Stimulated activated effector memory CD8-positive, alpha-beta T cell treated with anti-CD3 and anti-CD28 coated beads, Interleukin-12 subunit alpha, Interleukin-12 subunit beta, amount 100 ng/mL, for 72 hours (primary cell): ENCODE measurements at regions not wholly inside any gene's neighbourhood (a gene's known extent, or its start where the extent isn't known, plus 50 kb on each side); places are given as distances from the start of the nearest gene placed in this dataset.
"Not testable (repeated sequence)": the region's sequence is repeated elsewhere in the genome, so short reads cannot be mapped to it uniquely, and the experiment has no call there.

Experiments used
- ATAC-seq: fragments of 150-1000 bp; cut with Tn5 transposase; 2 replicates; pipeline ENCODE4 v1.10.0; 2021
- DNase-seq, 2 donors: peaks; one replicate each; pipeline ENCODE4 v3.0.0; 2021 to 2022; ENCODE audit warnings: low spot score in 2 of 2
- H3K27ac Mint-ChIP-seq: one replicate; pipeline ENCODE4 v1.8.0; 2022; ENCODE audit warnings: mild to moderate bottlenecking, mixed read lengths
- H3K36me3 Mint-ChIP-seq: one replicate; pipeline ENCODE4 v1.8.0; 2022; ENCODE audit warnings: mild to moderate bottlenecking, mixed read lengths
- H3K4me1 Mint-ChIP-seq: one replicate; pipeline ENCODE4 v1.8.0; 2022; ENCODE audit warnings: mixed read lengths
- H3K4me3 Mint-ChIP-seq: one replicate; pipeline ENCODE4 v1.8.0; 2022; ENCODE audit warnings: mild to moderate bottlenecking, mixed read lengths
- H3K9me3 Mint-ChIP-seq: one replicate; pipeline ENCODE4 v1.8.0; 2022; ENCODE audit warnings: mixed read lengths

DNA sequence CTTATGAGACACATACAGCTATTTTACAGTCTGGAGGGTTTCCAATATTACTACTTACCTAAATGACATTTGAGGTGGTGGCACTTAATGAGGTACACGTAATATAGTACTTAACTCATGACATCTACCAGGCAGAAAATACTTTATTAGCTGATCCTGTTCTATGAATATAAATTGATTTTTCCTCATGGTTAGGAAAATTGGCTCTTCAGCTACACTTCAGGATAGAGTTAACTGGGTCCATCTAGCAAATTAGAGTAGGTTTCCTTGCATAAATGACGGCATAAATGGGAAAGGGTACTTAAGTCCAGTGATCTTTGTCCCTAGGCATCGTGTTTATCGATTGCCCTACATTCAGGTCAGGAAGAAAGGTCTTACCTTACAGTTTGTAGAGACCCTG is 988.8 kb upstream of the TMPRSS15 start:
- DNase-seq, result no peak
- no peak overlapping the region for H3K27ac Mint-ChIP-seq
- H3K36me3 Mint-ChIP-seq, result no peaks in the 10 kb centered on the region
- H3K4me3 Mint-ChIP-seq, result no peak overlapping the region
- ATAC-seq, result no peak
- H3K9me3 Mint-ChIP-seq, result peaks cover 10% of the 10 kb centered on the region
- no peaks in the 10 kb centered on the region for H3K4me1 Mint-ChIP-seq

DNA sequence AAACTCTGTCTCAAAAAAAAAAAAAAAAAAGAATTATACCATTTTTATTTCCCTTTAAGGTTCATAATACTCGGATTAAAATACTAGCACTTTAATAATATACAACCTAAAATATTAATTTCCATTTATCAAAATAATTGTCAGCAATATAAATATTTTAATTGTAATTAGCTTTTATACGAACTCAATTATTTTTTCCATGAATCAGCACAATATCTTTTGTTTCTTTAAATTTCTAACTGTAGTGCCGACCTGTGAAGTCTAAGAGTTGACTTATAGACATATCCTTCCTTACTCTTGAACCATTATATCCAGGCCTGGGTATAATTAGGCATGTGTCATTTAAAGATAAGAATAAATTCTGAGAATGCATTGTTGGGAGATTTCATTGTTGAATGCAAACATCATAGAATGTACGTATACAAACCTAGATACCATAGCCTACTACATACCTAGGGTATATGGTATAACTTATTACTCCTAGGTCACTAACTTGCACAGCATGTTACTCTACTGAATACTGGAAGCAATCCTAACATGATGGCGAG is 996.7 kb upstream of the TMPRSS15 start:
- Mint-ChIP-seq H3K36me3 (no peaks in the 10 kb centered on the region), H3K9me3 (peaks cover 3% of the 10 kb centered on the region), H3K4me3 (no peak overlapping the region), H3K27ac (no peak overlapping the region), H3K4me1 (no peaks in the 10 kb centered on the region)
- ATAC-seq, result no peak
- DNase-seq, result no peak

DNA sequence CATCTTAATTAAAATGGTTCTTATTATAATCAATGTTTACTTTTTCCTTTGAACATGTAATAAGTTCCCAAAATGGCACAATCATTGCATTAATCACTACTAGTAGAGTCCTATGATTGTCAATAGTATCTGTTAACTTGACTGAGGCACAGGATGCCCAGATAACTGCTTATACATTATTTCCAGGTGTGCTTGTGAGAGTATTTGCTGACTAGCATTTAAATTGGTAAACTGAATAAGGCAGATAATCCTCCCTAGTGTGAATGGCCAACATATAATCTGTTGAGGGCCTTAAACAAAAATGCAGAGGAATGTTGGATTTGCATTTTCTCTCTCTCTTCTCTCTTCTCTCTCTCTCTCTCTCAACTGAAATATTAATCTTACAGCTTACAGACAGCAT is 999.3 kb upstream of the TMPRSS15 start:
- no peaks in the 10 kb centered on the region for H3K4me1 Mint-ChIP-seq
- H3K27ac Mint-ChIP-seq, result no peak overlapping the region
- no peak overlapping the region for H3K4me3 Mint-ChIP-seq
- DNase-seq (no peak), ATAC-seq (no peak)
- no peaks in the 10 kb centered on the region for H3K36me3 Mint-ChIP-seq
- H3K9me3 Mint-ChIP-seq, result peaks cover 3% of the 10 kb centered on the region

DNA sequence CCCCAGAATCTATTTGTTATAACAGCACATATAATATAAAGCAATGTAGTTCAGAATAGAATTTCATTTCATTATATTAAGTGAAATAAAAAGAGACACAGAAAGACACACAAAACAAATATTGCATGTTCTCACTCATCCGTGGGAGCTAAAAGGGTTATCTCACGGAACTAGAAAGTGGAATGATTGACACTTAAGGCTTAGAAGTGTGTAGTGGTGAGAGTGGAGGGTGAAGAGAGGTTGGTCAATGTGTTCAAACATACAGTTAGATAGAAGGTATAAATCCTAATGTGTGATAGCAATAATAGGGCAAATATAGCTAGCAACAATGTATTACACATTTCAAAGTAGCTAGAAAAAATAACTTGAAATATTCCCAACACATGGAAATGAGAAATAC is 1001.7 kb upstream of the TMPRSS15 start:
- Mint-ChIP-seq H3K4me3 (no peak overlapping the region), H3K9me3 (peaks cover 3% of the 10 kb centered on the region), H3K27ac (no peak overlapping the region), H3K4me1 (no peaks in the 10 kb centered on the region), H3K36me3 (no peaks in the 10 kb centered on the region)
- ATAC-seq (no peak), DNase-seq (no peak)

DNA sequence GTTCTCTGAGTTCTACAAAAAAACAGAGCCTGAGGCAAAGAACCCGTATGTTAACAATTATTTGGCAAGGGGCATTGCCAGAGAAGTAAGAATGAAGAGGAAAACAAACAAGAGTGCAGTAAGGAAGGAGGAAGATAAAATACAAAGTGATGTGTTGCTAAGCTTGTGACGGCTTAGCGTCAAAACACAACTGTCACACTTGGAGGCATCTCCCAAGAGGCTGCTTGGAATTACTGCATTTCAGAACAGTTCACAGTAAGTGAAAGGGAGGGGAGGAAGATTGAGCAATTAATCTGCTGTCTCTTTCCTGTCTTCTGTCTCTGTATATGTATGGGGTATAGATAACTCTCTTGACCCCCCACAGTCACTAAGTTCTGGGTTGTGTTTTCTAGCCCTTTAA is 1017.0 kb upstream of the TMPRSS15 start:
- no peak for DNase-seq
- ATAC-seq, result no peak
- no peaks in the 10 kb centered on the region for H3K4me1 Mint-ChIP-seq
- H3K4me3 Mint-ChIP-seq, result no peak overlapping the region
- no peaks in the 10 kb centered on the region for H3K36me3 Mint-ChIP-seq
- peaks cover 14% of the 10 kb centered on the region for H3K9me3 Mint-ChIP-seq
- no peak overlapping the region for H3K27ac Mint-ChIP-seq

DNA sequence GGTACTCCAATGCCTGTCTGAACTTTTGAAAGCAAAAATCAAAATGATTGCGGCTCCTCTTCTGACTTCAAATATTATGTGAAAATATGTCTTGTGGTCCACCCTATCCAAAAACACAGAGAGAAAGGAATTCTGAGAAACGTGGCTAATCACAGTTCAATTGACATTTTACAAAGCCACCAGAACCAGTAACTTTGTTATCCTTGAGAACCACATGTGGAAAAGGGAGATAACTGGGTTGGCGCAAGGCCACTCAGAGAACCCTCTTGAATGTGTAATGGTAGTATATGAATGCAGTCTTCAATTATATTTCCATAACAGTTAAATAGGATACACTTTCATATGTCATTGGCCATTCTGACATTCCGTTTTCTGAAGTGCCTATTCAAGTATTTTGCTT is 1030.0 kb upstream of the TMPRSS15 start:
- peaks cover 22% of the 10 kb centered on the region for H3K9me3 Mint-ChIP-seq
- ATAC-seq, result no peak
- no peak overlapping the region for H3K27ac Mint-ChIP-seq
- H3K36me3 Mint-ChIP-seq, result no peaks in the 10 kb centered on the region
- DNase-seq, result no peak
- H3K4me3 Mint-ChIP-seq, result no peak overlapping the region
- H3K4me1 Mint-ChIP-seq, result no peaks in the 10 kb centered on the region

DNA sequence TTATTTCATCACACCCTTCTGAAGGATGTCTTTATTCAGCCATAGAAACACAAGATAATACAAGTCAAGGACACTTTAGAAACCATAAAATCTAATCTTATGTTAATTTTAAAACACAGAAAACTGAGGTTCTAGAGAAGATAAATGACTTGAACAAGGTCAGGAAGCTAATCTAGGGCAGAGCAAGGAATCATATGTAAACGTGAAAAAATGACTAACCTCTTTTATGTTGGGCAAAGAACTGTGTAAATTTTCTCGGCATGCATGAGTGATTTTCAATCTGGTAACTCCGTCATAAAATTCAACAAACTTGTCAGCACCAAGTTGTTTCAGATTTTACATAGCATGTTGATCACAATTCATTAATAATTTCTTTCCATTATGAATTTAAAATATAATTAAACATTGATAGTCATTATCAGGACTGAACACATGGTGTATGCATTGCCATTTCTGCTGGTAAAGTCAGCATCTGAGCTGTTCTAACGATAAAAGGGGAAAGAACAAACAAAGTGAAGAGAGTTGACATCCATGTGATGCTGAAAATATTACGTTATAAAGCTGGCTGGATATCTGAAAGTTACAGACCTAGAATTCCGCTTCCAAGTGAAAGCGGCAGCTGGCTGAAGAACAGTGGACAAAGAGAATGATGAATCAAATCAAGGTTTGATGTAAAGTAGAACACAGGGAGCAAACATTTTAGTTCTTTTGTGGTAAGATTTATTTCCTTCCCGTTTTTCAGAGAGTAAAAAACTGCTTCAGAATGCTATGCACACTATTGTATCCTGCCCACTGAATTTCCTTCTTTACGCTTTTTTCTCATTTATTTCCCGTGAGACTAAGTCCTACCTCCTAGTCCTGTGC is 1037.4 kb upstream of the TMPRSS15 start:
- no peak overlapping the region for H3K4me3 Mint-ChIP-seq
- no peak for DNase-seq
- ATAC-seq, result no peak
- peaks cover 14% of the 10 kb centered on the region for H3K9me3 Mint-ChIP-seq
- H3K36me3 Mint-ChIP-seq, result no peaks in the 10 kb centered on the region
- no peaks in the 10 kb centered on the region for H3K4me1 Mint-ChIP-seq
- H3K27ac Mint-ChIP-seq, result no peak overlapping the region

DNA sequence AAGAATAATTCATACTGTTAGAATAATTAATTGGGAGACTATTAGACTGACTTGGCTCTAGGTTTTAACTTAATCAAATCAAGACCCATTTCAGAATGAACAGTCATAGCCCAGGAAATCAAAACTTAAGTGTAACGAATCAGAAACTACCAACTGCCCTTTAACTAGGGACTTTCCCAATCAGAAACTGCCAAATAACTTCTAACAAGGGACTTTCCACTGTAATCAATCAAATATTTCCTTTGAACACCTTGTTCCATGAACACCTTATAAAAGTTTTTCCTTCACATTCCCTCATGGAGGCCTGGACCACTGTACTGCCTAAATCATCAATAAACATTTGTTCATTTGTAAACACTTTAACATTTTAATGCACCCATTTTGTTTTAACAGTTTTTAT is 1054.7 kb upstream of the TMPRSS15 start:
- DNase-seq (no peak), ATAC-seq (no peak)
- Mint-ChIP-seq H3K27ac (no peak overlapping the region), H3K36me3 (no peaks in the 10 kb centered on the region), H3K9me3 (peaks cover 18% of the 10 kb centered on the region), H3K4me1 (no peaks in the 10 kb centered on the region), H3K4me3 (no peak overlapping the region)

DNA sequence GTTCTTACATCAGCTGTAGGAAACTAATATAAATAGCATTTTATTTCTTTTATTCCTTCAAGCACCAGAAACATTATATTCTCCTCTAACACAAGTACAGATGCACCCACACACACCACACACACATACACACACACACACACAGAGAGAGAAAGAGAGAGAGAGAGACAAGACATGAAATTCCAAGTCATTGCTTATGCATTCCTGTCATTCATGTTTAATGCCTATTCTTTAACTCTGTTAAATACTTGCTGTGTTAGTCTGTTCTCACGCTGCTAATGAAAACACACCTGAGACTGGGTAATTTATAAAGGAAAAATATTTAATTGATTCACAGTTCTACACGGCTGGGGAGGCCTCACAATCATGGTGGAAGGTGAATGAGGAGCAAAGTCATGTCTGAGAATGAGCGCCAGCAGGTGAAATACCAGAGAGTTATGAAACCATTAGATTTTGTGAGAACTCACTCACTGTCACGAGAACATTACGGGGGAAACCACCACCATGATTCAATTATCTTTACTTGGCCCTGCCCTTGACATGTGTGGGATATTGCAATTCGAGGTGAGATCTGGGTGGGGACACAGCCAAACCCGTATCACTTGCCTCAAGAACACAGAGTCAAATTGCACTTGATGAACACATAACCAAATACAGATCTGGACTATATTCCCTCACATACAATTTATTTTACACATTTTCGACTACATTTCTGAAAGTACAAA is 1058.1 kb upstream of the TMPRSS15 start:
- Mint-ChIP-seq H3K36me3 (no peaks in the 10 kb centered on the region), H3K4me3 (no peak overlapping the region), H3K27ac (no peak overlapping the region), H3K4me1 (no peaks in the 10 kb centered on the region), H3K9me3 (peaks cover 18% of the 10 kb centered on the region)
- DNase-seq, result no peak
- no peak for ATAC-seq

DNA sequence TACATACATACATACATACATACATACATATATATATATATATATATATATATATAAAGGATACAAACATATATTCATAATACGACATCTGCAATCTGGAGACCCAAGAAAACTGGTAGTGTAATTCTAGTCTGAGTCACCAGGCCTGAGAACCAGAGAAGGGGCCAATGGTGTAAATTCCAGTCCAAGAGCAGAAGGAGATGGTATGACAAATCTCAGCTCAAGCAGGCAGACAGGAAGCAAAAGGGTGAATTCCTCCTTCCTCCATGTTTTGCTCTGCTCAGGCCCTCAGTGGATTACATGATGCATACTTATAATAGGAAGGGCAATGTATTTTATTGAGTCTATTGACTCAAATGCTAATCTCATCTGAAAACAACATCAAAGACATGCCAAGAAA is 1060.4 kb upstream of the TMPRSS15 start:
- H3K27ac Mint-ChIP-seq, result no peak overlapping the region
- H3K36me3 Mint-ChIP-seq, result no peaks in the 10 kb centered on the region
- no peak overlapping the region for H3K4me3 Mint-ChIP-seq
- H3K4me1 Mint-ChIP-seq, result no peaks in the 10 kb centered on the region
- H3K9me3 Mint-ChIP-seq, result peaks cover 11% of the 10 kb centered on the region
- no peak for DNase-seq
- ATAC-seq, result no peak

DNA sequence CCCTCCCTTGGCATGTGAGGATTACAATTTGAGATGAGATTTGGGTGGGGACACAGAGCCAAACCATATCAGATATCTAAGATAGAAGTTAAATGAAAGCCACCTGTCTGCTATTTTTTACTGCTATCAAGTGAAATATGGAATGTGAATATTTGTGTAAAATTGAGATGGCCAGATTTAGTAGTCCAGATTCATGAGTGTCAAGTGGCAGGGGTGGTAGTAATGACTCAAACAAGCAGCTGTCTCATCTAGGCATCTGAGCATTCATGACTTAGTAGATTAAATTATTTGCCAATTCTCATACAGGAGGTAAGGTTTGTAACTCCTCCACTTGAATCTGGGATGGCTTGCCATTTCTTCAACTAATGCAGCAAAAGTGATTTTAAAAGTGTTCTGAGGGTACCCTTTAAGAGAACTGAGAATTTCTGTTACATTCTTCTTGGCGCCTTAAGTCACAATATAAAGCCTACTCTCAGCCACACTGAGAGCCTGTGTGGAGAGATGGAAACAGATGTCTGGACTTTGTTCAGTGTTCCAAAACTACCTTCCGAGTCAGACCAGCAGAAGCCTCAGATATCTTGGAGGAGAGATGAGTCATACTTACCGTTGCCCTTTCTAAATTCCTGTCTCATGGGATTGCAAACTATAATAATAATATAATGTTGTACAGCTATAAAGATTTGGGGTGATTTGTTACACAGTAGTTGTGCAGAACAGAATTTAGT is 1065.6 kb upstream of the TMPRSS15 start:
- Mint-ChIP-seq H3K9me3 (peaks cover 6% of the 10 kb centered on the region), H3K4me3 (no peak overlapping the region), H3K36me3 (no peaks in the 10 kb centered on the region), H3K27ac (no peak overlapping the region), H3K4me1 (no peaks in the 10 kb centered on the region)
- DNase-seq (no peak), ATAC-seq (no peak)

DNA sequence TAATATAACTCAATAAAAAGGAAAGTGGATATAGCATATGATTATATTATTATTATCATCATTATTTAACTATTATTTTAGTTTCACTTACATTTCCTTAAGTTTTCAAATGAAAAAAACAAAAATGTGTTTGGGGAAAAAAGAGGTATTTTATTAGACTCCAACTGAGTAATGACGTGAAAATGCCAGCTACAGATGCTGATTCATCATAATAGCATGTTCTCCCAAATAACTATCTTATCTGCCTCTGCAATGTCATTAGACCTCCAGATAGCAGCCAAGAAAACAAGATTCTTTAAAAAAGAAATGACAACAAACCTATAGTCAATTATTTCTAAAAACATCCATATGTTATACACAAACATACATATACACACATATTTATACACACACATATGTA is 1071.9 kb upstream of the TMPRSS15 start:
- no peak for DNase-seq
- H3K9me3 Mint-ChIP-seq, result peaks cover 15% of the 10 kb centered on the region
- no peaks in the 10 kb centered on the region for H3K36me3 Mint-ChIP-seq
- no peak for ATAC-seq
- no peak overlapping the region for H3K4me3 Mint-ChIP-seq
- H3K27ac Mint-ChIP-seq, result no peak overlapping the region
- no peaks in the 10 kb centered on the region for H3K4me1 Mint-ChIP-seq

DNA sequence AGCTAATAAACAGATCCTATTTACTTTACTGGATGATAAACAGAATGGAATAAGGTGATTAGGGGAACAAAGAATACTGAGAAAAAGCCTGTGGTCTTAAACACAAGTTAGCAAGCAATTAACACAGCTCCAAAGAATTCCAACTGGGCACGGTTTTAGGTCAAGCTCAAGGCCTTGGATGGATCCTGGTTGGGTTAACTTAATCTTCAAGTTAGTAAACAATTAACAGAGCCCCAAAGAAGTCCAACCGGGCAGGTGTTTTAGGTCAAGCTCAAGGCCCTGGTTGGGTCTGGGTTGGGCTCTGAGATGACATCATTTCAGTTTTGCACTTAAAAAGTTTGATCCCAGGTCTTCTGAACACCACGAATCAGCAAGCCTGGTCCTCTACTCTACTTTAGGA is 1086.3 kb upstream of the TMPRSS15 start:
- Mint-ChIP-seq H3K36me3 (no peaks in the 10 kb centered on the region), H3K4me3 (no peak overlapping the region), H3K9me3 (peaks cover 8% of the 10 kb centered on the region), H3K4me1 (no peaks in the 10 kb centered on the region), H3K27ac (no peak overlapping the region)
- ATAC-seq, result no peak
- no peak for DNase-seq

DNA sequence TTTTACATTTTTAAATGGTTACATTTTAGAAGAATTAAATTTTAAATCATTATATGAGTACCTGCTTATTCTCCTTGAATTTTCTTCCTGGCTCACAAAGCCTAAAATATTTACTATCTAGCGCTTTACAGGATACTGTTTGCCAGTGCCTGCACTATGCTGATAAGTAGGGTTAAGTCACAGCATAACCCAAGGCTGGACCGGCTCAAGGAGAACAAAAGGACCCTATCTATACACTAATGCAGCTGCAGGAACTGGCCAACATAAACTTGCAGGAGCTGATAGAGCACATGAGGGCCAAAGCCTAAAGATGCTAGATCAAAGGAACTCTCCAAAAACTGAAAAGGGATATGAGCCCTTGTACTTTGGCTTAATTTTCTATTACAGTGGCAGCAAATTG is 1086.9 kb upstream of the TMPRSS15 start:
- Mint-ChIP-seq H3K4me3 (no peak overlapping the region), H3K9me3 (peaks cover 8% of the 10 kb centered on the region), H3K27ac (no peak overlapping the region), H3K4me1 (no peaks in the 10 kb centered on the region), H3K36me3 (no peaks in the 10 kb centered on the region)
- ATAC-seq (no peak), DNase-seq (no peak)

DNA sequence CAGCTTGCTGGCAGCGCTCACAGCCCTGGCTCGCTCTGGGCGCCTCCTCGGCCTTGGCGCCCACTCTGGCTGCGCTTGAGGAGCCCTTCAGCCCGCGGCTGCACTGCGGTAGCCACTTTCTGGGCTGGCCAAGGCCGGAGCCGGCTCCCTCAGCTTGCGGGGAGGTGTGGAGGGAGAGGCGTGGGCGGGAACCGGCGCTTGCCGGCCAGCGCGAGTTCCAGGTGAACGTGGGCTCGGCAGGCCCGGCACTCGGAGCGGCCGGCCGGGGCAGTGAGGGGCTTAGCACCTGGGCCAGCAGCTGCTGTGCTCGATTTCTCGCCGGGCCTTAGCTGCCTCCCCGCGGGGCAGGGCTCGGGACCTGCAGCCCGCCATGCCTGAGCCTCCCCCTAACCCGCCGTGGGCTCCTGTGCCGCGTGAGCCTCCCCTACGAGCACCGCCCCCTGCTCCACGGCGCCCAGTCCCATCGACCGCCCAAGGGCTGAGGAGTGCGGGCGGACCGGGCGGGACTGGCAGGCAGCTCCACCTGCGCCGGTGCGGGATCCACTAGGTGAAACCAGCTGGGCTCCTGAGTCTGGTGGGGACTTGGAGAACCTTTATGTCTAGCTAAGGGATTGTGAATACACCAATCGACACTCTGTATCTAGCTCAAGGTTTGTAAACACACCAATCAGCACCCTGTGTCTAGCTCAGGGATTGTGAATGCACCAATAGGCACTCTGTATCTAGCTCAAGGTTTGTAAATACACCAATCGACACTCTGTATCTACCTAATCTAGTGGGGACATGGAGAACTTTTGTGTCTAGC is 1090.1 kb upstream of the TMPRSS15 start:
- ATAC-seq, H3K4me3 Mint-ChIP-seq, H3K4me1 Mint-ChIP-seq, DNase-seq, H3K36me3 Mint-ChIP-seq, H3K27ac Mint-ChIP-seq: not testable (repeated sequence)
- peaks cover 11% of the 10 kb centered on the region for H3K9me3 Mint-ChIP-seq
